Mucosa of stomach (tissue), 1 donor: ENCODE measurements at regions not wholly inside any gene's neighbourhood (a gene's known extent, or its start where the extent isn't known, plus 50 kb on each side); places are given as distances from the start of the nearest gene placed in this dataset.

ENCODE experiments used
- H3K27me3 ChIP-seq: one replicate; pipeline ENCODE4 v1.7.0; 2013; ENCODE audit warnings: mild to moderate bottlenecking, low read length; ENCODE audit not compliant: control insufficient read depth, insufficient read depth
- H3K36me3 ChIP-seq: one replicate; pipeline ENCODE4 v1.7.0; 2013; ENCODE audit warnings: low read length; ENCODE audit not compliant: control insufficient read depth, insufficient read depth
- H3K4me1 ChIP-seq: one replicate; pipeline ENCODE4 v1.7.0; 2013; ENCODE audit warnings: mild to moderate bottlenecking, low read length; ENCODE audit not compliant: control insufficient read depth, insufficient read depth
- H3K4me3 ChIP-seq: one replicate; pipeline ENCODE4 v1.7.0; 2013; ENCODE audit warnings: low read length
- H3K9ac ChIP-seq: one replicate; pipeline ENCODE4 v1.7.0; 2013; ENCODE audit warnings: mild to moderate bottlenecking, low read length, moderate library complexity
- H3K9me3 ChIP-seq: one replicate; pipeline ENCODE4 v1.7.0; 2013; ENCODE audit warnings: mild to moderate bottlenecking, low read length, moderate library complexity; ENCODE audit not compliant: control insufficient read depth
- donor health status: Pancreatic carcinoma.

DNA sequence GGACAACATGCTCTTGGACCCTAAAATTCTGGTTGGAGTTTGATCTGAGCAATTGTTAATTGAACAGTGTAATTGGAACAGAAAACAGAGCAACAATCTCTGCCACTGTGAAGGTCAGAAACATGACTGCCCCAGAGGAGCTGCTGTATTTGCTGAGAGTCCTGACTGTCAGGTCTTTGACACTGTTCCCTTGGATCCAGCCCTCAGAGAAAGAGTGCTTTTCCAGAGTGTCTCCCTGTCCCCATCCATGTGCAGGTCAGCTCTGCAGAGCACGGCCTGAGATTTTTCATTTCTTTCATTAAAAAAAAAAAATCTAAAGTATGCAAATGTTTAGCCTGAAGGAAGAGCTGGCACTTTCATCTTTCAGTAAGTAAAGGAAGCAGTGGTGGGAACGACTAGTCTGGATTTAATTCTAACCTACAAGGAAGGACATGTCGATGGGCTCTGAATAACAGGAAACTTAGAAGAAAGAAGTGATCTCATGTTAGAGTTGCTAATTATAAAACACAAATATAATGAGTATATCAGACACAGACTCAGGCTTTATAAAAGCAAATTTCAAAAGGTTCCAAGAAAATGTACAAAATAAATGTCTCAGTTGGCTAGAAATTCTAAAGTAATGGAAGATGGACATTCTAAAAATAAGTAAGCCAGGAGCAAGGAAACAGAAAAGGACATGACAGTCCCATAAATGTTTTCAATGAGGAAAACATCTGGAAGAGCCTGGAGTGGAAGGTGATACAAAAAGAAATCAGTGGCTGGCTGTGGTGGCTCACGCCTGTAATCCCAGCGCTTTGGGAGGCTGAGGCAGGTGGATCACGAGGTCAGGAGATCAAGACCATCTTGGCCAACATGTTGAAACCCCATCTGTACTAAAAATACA, 876.5 kb downstream of the EPHA4 start:
- Histone ChIP-seq H3K9ac (no peak overlapping the region), H3K4me1 (no peaks in the 10 kb centered on the region), H3K9me3 (no peaks in the 10 kb centered on the region), H3K36me3 (no peaks in the 10 kb centered on the region), H3K4me3 (no peak overlapping the region), H3K27me3 (no peaks in the 10 kb centered on the region)

DNA sequence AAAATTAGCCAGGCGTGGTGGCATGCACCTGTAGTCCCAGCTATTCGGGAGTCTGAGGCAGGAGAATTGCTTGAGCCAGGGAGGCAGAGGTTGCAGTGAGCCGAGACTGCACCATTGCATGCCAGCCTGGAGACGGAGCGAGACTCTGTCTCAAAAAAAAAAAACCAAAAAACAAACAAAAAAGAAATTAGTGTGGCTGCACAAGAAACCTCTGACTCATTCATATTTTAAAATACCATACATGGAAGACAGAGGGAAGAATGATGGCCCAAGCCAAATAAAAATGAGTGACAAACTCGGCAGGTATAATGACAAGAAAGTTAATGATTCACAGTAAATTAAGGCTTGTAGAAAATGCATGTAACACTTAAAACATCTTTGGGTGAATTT, 875.8 kb downstream of the EPHA4 start:
- Histone ChIP-seq H3K9me3 (no peaks in the 10 kb centered on the region), H3K4me3 (no peak overlapping the region), H3K9ac (no peak overlapping the region), H3K36me3 (no peaks in the 10 kb centered on the region), H3K27me3 (no peaks in the 10 kb centered on the region), H3K4me1 (no peaks in the 10 kb centered on the region)

GRCh38 chr2:220697011-220697410, 875.1 kb downstream of the EPHA4 start:
- no peaks in the 10 kb centered on the region for H3K9me3 ChIP-seq
- no peaks in the 10 kb centered on the region for H3K4me1 ChIP-seq
- no peak overlapping the region for H3K4me3 ChIP-seq
- no peak overlapping the region for H3K9ac ChIP-seq
- H3K36me3 ChIP-seq, result no peaks in the 10 kb centered on the region
- H3K27me3 ChIP-seq, result no peaks in the 10 kb centered on the region

GRCh38 chr2:220701115-220701514, 871.0 kb downstream of the EPHA4 start:
- no peaks in the 10 kb centered on the region for H3K36me3 ChIP-seq
- H3K4me1 ChIP-seq, result no peaks in the 10 kb centered on the region
- no peak overlapping the region for H3K9ac ChIP-seq
- H3K4me3 ChIP-seq, result no peak overlapping the region
- H3K9me3 ChIP-seq, result no peaks in the 10 kb centered on the region
- no peaks in the 10 kb centered on the region for H3K27me3 ChIP-seq

DNA sequence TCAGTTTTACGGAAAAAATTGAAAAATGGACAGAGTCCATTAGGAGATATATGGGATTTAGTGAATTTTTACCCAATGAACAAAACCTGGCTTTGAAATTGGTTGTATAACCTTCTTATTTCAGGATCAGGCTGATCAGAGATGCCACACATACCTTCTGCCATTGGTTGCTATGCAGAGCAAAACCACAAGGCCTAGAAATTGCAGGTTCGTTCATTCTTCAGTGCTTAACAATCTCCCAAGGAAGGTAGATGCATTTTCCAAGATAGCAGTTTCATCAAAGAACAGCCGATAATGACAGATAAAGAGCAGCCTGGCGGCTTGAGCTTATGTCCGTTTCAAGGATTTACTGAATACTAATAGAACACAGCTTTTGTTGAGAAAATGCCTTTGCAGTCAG, 868.8 kb downstream of the EPHA4 start:
- Histone ChIP-seq H3K4me1 (no peaks in the 10 kb centered on the region), H3K36me3 (no peaks in the 10 kb centered on the region), H3K9me3 (no peaks in the 10 kb centered on the region), H3K9ac (no peak overlapping the region), H3K4me3 (no peak overlapping the region), H3K27me3 (no peaks in the 10 kb centered on the region)

DNA sequence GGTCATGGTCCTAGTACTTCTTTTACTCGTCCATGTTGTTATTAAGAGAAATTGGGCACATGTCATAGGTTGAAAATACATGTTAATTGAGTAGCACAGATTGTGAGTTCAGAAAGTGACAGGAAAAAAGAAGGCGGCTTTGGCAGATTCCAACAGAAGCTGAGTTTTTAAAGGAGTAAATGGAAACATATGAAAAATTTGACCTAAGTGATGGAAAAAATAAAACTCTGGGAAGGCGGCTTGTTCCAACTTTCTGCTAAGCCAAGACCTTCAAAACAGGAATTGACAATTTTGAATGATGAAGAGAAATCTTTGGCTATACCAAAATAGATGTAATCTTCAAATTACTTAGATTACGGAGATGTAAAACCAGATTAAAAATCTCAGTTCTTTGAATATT, 868.0 kb downstream of the EPHA4 start:
- no peaks in the 10 kb centered on the region for H3K36me3 ChIP-seq
- H3K4me3 ChIP-seq, result no peak overlapping the region
- H3K4me1 ChIP-seq, result no peaks in the 10 kb centered on the region
- H3K9me3 ChIP-seq, result no peaks in the 10 kb centered on the region
- H3K9ac ChIP-seq, result no peak overlapping the region
- no peaks in the 10 kb centered on the region for H3K27me3 ChIP-seq

GRCh38 chr2:220704810-220705209, 867.3 kb downstream of the EPHA4 start:
- Histone ChIP-seq H3K9me3 (no peaks in the 10 kb centered on the region), H3K36me3 (no peaks in the 10 kb centered on the region), H3K27me3 (no peaks in the 10 kb centered on the region), H3K4me1 (no peaks in the 10 kb centered on the region), H3K9ac (no peak overlapping the region), H3K4me3 (no peak overlapping the region)

DNA sequence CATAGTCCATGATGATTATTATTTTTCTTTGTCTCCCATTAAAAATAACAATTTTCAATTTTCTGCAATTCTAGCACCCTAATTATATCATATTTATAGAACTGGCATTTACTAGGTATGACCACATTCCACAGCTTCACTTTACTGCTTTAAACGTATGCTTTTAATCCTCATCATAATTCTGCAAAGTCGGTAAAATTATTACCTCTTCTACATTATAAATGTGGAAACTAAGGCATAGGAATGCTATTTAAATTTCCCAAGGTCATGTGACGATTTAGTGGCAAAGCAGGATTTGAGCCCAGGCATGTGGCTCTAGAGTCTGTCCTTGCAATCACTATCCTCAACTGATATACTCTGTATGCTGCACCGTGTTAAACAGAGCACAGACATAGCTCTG, 866.4 kb downstream of the EPHA4 start:
- H3K9me3 ChIP-seq, result no peaks in the 10 kb centered on the region
- H3K9ac ChIP-seq, result no peak overlapping the region
- no peaks in the 10 kb centered on the region for H3K27me3 ChIP-seq
- no peaks in the 10 kb centered on the region for H3K36me3 ChIP-seq
- no peaks in the 10 kb centered on the region for H3K4me1 ChIP-seq
- H3K4me3 ChIP-seq, result no peak overlapping the region

DNA sequence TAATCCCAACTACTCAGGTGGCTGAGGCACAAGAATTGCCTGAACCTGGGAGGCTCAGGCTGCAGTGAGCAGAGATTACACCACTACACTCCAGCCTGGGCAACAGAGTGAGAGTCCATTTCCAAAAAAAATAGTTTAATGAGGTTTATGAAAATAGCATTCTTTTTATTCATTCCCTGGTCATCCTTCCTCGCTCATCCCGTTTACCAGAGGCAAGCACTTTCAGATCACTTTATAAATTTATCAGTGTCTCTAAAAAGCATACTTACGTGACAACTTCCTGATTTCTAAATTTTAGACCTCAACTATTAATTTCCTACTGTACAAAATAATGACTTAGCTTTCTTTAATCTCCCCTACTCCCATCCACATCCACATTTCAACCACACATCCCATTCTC, 864.8 kb downstream of the EPHA4 start:
- Histone ChIP-seq H3K9ac (no peak overlapping the region), H3K4me3 (no peak overlapping the region), H3K27me3 (no peaks in the 10 kb centered on the region), H3K4me1 (no peaks in the 10 kb centered on the region), H3K36me3 (no peaks in the 10 kb centered on the region), H3K9me3 (no peaks in the 10 kb centered on the region)

GRCh38 chr2:220708366-220708765, 863.7 kb downstream of the EPHA4 start:
- Histone ChIP-seq H3K4me1 (no peaks in the 10 kb centered on the region), H3K27me3 (no peaks in the 10 kb centered on the region), H3K36me3 (no peaks in the 10 kb centered on the region), H3K9me3 (no peaks in the 10 kb centered on the region), H3K4me3 (no peak overlapping the region), H3K9ac (no peak overlapping the region)

DNA sequence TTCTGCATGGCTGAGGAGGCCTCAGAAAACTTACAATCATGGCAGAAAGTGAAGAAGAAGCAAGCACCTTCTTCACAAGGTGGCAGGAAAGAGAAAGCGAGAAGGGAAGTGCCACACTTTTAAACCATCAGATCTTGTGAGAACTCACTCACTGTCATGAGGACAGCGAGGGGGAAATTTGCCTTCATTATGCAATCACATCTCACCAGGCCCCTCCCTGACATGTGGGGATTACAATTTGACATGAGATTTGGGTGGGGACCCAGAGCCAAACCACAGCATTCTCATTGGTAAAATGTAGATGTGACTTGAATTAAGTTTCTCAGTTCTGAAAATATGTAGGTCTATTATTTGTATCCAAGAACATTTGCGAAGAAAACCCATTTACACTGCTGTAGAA, 854.8 kb downstream of the EPHA4 start:
- Histone ChIP-seq H3K9me3 (no peaks in the 10 kb centered on the region), H3K4me3 (no peak overlapping the region), H3K4me1 (no peaks in the 10 kb centered on the region), H3K9ac (no peak overlapping the region), H3K36me3 (no peaks in the 10 kb centered on the region), H3K27me3 (no peaks in the 10 kb centered on the region)

DNA sequence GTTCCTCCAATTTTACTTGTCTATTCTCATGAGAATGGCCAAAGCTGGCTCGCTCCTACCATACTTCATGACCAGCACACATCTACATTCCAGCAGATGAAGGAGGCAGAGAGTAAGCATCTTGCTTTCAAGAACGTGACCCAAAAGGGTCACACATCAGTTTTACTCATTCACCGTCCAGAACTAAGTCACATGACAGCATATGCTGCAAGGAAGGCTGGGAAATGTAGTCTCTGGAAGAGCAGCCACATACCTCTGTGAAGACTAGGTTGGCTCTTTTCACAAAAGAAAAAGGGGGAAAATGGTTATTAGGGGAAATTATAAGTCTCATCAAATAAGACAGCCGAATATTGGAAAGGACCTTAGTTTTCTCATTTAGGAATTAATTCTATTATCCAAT, 835.3 kb downstream of the EPHA4 start:
- no peaks in the 10 kb centered on the region for H3K27me3 ChIP-seq
- no peak overlapping the region for H3K9ac ChIP-seq
- no peaks in the 10 kb centered on the region for H3K36me3 ChIP-seq
- no peaks in the 10 kb centered on the region for H3K9me3 ChIP-seq
- H3K4me3 ChIP-seq, result no peak overlapping the region
- no peaks in the 10 kb centered on the region for H3K4me1 ChIP-seq

DNA sequence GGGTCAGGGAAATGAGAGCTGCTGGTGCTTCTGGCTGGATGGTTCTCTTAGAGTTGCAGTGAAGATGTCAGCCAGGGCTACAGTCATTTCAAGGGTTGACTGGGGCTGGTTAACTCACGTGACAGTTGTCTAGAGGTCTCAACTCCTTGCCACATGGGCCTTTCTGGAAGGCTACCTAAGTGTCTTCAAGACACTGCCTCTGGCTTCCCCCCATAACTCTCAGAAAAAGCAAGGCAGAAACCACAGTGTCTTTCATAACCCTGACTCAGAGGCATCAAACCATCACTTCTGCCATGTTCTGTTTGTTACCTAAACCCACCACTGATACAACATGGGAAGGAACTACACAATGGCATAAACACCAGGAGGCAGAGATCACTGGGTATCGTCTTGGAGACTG, 828.9 kb downstream of the EPHA4 start:
- H3K9ac ChIP-seq, result no peak overlapping the region
- H3K36me3 ChIP-seq, result no peaks in the 10 kb centered on the region
- no peaks in the 10 kb centered on the region for H3K9me3 ChIP-seq
- H3K4me3 ChIP-seq, result no peak overlapping the region
- no peaks in the 10 kb centered on the region for H3K27me3 ChIP-seq
- no peaks in the 10 kb centered on the region for H3K4me1 ChIP-seq
